Renal cortex interstitium (tissue), 11 donors: ENCODE measurements at regions not wholly inside any gene's neighbourhood (a gene's known extent, or its start where the extent isn't known, plus 50 kb on each side); places are given as distances from the start of the nearest gene placed in this dataset.
"Not testable (repeated sequence)": the region's sequence is repeated elsewhere in the genome, so short reads cannot be mapped to it uniquely, and the experiment has no call there.

ENCODE experiments used
- DNase-seq, 11 donors: peaks; one replicate each; pipeline ENCODE4 v3.0.0-alpha.2; 2013; ENCODE audit warnings: low read depth in 9 of 11, low spot score in 4 of 11; ENCODE audit errors: extremely low read depth in 1 of 11

- no peak for DNase-seq
Measured at GRCh38 chr9:86500667-86501435, 146.6 kb upstream of the TUT7 start.

DNA sequence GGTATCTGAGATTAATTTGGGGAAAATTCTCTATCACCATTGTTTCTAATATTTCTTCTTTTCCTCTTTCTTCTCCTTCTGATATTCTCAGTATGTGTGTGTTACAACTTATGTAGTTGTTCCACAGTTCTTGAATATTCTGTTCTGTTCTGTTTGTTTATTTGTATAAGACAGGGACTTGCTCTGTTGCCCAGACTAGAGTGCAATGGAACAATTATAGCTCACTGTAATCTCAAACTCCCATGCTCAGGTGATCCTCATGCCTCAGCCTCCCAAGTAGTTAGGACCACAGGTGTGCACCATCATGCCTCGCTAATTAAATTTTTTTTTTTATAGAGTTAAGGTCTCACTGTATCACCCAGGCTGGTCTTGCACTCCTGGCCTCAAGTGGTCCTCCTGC, 145.8 kb upstream of the TUT7 start:
- DNase-seq: no peak

GRCh38 chr9:86494644-86495111, 140.5 kb upstream of the TUT7 start:
- DNase-seq: no peak

GRCh38 chr9:86491468-86492266, 137.5 kb upstream of the TUT7 start:
- no peak for DNase-seq

DNA sequence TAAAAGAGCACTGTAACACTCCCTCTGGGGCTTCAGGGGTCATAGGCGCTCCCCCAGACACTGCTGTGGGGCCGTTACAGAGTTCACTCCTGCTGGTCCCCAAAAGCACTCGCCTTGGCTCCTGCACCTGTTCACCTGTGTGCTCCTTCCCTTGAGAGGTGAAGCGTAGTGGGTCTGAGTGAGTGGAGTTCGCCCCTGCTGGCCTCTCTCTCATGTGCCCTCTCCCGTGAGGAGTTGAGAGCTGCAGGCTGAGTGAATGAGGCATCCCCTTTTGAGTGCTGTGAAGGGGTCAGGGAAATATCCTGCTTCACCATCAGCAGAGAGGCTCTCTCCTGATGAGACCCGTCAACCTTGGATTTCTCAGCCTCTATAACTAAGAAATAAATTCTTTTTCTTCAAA, 134.6 kb upstream of the TUT7 start:
- DNase-seq: no peak

DNA sequence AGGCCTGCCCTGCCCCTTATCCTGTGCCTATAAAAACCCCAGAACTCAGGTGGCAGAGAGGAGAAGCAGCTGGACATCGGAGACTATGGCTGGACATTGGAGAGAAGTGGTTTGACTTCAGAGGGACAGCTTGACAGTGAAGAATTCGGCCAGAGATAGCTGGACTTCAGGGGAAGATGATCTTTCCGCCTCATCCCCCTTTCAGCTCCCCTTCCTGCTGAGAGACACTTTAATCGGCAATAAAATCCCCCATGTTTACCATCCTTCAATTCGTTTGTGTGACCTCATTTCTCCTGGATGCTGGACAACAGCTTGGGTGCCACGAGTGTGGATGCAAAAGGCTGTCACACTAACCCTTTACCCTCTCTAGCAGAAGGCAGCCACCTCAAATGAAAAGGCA, 134.1 kb upstream of the TUT7 start:
- DNase-seq: no peak

GRCh38 chr9:86487838-86488233, 133.6 kb upstream of the TUT7 start:
- no peak for DNase-seq

DNA sequence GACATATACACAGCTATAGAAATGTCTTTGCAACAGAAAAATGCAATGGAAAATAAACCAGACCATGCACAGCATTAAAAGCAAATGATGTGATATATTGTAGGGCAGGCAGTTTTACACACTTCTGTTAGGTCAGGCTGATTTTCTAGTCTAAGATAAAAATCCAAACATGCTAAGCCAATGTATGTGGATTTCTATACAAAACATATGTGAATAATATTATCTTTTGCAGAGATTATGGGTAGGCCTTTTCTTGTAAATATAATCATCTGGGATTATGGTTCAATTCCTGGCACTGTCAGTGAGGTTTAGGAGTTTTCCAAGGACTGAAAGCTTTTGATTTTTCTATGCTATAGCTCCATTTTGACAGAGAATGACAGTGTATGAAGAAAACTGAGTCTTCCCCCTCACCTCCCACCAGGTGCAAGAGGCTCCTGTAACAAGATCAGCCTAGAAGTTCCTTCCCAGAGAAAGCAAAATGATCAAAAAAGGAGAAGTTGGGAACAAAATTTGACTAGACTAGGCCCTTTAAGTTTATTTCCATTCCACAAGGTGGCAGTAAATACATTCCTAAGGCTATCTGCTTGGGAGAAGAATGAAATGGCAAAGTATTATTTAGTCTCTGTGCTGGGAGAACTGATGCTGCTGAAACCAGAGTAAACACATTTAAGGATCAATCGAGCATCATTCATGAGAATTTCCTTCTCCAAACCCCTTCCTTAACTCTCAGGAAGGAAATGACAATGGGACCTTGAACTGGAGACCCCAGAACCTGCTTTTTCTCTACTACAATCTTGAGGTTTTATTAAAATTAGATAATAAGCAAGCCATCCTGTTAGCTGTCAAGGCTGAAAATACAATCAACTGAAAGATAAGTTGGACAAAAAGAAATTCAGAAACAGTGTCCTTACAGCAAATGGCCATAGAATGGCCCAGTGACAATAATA, 133.0 kb upstream of the TUT7 start:
- peak in 9 of 11 donors; percentile 39 to 74 (median 48) for DNase-seq

DNA sequence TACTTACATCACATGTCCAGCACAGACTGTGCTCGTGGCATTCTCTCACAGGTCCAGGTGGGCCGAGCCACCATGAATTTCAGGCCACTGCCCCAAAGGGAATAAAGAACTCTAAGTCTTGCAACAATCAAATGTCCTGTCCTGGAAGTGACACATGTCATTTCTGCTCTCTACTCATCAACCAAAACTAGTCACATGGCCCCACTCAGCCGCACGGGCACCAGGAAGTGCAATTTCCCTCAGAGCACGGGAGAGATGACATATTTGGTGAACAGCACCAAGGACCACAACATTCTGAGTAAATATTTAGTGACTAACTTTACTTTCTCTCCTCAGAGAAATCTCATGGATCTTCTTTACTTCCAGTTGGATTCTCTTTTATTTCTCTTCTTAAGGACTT, 131.1 kb upstream of the TUT7 start:
- no peak for DNase-seq

DNA sequence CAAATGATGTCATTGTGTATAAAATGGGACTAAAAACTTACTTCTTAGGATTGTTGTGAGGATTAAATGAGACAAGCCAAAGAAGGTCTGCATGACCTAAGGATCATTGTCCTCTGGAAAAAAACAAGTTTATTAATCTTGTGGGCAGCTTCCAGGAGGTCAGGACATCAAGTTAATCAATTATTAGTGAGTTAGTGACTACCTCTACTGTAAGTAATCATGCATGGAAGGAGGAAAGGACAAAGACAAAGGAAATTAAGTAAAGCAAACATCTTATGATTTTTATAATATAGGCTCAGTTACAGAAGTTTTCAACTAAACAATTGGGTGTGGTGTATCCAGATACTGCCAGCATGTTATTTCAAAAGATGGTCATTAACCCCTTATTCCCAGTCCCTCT, 129.3 kb upstream of the TUT7 start:
- no peak for DNase-seq

GRCh38 chr9:86481466-86481865, 127.3 kb upstream of the TUT7 start:
- no peak for DNase-seq

DNA sequence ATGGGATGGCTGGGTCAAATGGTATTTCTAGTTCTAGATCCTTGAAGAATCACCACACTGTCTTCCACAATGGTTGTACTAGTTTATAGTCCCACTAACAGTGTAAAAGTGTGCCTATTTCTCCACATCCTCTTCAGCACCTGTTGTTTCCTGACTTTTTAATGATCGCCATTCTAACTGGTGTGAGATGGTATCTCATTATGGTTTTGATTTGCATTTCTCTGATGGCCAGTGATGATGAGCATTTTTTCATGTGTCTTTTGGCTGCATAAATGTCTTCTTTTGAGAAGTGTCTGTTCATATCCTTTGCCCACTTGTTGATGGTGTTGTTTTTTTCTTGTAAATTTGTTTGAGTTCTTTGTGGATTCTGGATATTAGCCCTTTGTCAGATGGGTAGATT, 121.0 kb upstream of the TUT7 start:
- not testable (repeated sequence) for DNase-seq

DNA sequence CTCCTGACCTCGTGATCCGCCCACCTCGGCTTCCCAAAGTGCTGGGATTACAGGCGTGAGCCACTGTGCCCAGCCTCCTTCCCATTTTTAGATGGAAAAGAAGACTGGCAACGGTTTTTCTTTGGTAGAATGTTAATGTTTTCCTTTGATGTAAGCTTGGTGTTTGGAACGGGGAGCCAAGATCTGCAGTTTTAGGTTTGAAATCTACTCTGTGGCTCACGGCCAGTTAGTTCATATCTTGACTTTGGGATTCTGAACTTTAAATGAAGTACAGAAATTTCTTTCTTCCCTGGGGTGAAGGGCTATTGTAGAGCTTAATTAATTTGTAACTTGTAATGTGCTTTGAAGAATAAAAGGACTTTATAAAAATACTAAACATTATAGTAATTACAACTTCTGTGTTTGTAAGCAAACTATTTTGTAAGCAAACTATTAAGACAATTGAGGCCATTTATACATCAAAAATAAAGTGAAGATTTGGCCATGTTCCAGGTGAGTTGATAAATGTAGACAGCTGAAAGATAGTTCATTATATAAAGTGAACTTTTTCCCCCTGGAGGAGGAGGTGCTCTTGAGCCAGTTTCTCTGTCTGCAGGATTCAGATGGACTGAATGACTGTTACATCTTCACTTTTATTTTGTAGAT, 117.1 kb upstream of the TUT7 start:
- DNase-seq: no peak

- no peak for DNase-seq
Measured at GRCh38 chr9:86470326-86470725, 116.1 kb upstream of the TUT7 start.

- no peak for DNase-seq
Measured at GRCh38 chr9:86469476-86470250, 115.5 kb upstream of the TUT7 start.

DNA sequence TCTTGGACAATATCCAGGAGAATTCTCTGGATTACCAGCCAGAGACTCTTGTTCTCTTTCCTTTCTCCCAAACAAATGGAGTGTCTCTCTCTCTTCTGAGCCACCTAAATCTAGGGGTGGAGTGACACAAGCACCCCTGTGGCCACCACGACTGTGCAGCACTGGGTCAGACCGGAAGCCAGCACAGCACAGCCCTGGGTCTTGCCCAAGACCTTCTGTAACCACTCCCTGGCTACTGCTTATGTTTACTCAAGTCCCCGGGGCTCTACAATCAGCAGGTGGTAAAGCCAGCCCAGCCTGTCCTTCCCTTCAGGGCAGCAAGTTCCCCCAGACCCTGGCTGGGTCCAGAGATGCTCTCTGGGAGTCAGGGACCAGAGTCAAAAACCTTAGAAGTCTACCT, 110.0 kb upstream of the TUT7 start:
- no peak for DNase-seq

GRCh38 chr9:86460216-86461002, 106.2 kb upstream of the TUT7 start:
- no peak for DNase-seq
